Dermis blood vessel endothelial cell (primary cell): ENCODE measurements at regions not wholly inside any gene's neighbourhood (a gene's known extent, or its start where the extent isn't known, plus 50 kb on each side); places are given as distances from the start of the nearest gene placed in this dataset.
"Not testable (repeated sequence)": the region's sequence is repeated elsewhere in the genome, so short reads cannot be mapped to it uniquely, and the experiment has no call there.

Experiments
- DNase-seq: peaks from one replicate; pipeline ENCODE4 v3.0.0; 2010

- no peak for DNase-seq
Measured at GRCh38 chr4:180967936-180968335, 1275.3 kb upstream of the TENM3 start.

- no peak for DNase-seq
Measured at GRCh38 chr4:180973894-180974293, 1269.3 kb upstream of the TENM3 start.

- DNase-seq: no peak
Measured at GRCh38 chr4:180990931-180991330, 1252.3 kb upstream of the TENM3 start.

GRCh38 chr4:180993244-180993836 is 1249.9 kb upstream of the TENM3 start:
- DNase-seq: no peak

- no peak for DNase-seq
Measured at GRCh38 chr4:180994722-180995121, 1248.5 kb upstream of the TENM3 start.

- no peak for DNase-seq
Measured at GRCh38 chr4:180999217-180999616, 1244.0 kb upstream of the TENM3 start.

- DNase-seq: no peak
Measured at GRCh38 chr4:181004056-181004455, 1239.1 kb upstream of the TENM3 start.

GRCh38 chr4:181006499-181007260 is 1236.5 kb upstream of the TENM3 start:
- no peak for DNase-seq

GRCh38 chr4:181007751-181008150 is 1235.5 kb upstream of the TENM3 start:
- DNase-seq: no peak

- no peak for DNase-seq
Measured at GRCh38 chr4:181008164-181008563, 1235.0 kb upstream of the TENM3 start.

- DNase-seq: no peak
Measured at GRCh38 chr4:181013162-181013561, 1230.0 kb upstream of the TENM3 start.

- DNase-seq: no peak
Measured at GRCh38 chr4:181017038-181017437, 1226.2 kb upstream of the TENM3 start.

- DNase-seq: no peak
Measured at GRCh38 chr4:181018472-181018871, 1224.7 kb upstream of the TENM3 start.

- DNase-seq: no peak
Measured at GRCh38 chr4:181018913-181019312, 1224.3 kb upstream of the TENM3 start.

- DNase-seq: no peak
Measured at GRCh38 chr4:181020456-181020855, 1222.7 kb upstream of the TENM3 start.

- no peak for DNase-seq
Measured at GRCh38 chr4:181021213-181021612, 1222.0 kb upstream of the TENM3 start.

- not testable (repeated sequence) for DNase-seq
Measured at GRCh38 chr4:181030135-181030921, 1212.9 kb upstream of the TENM3 start.

GRCh38 chr4:181030961-181031360 is 1212.2 kb upstream of the TENM3 start:
- DNase-seq: no peak

GRCh38 chr4:181043486-181043885 is 1199.7 kb upstream of the TENM3 start:
- DNase-seq: no peak

GRCh38 chr4:181046809-181047208 is 1196.4 kb upstream of the TENM3 start:
- DNase-seq: no peak

GRCh38 chr4:181051931-181052330 is 1191.3 kb upstream of the TENM3 start:
- no peak for DNase-seq

- DNase-seq: no peak
Measured at GRCh38 chr4:181061787-181062186, 1181.4 kb upstream of the TENM3 start.

- DNase-seq: no peak
Measured at GRCh38 chr4:181063212-181063611, 1180.0 kb upstream of the TENM3 start.

GRCh38 chr4:181077341-181077740 is 1165.9 kb upstream of the TENM3 start:
- DNase-seq: no peak
